OCI-LY7 (cell line): ENCODE measurements at regions not wholly inside any gene's neighbourhood (a gene's known extent, or its start where the extent isn't known, plus 50 kb on each side); places are given as distances from the start of the nearest gene placed in this dataset.

Source experiments
- BruUV-seq: library from RNA; stranded (reverse); fragments of 400-500 nt; replicated peaks from 2 replicates; lab custom pipeline; 2021; lab: Mats Ljungman, UMichigan
- CTCF ChIA-PET: fragments of 300-600 bp; sonication (Branson Sonifier 250); formaldehyde crosslinking; loops from one replicate; lab custom pipeline; 2022; ENCODE audit warnings: antibody characterized with exemption; ENCODE audit not compliant: unreplicated experiment; lab: Charles Lee
- POLR2A ChIA-PET: fragments of 300-600 bp; sonication (Branson Sonifier 250); formaldehyde crosslinking; loops from one replicate; lab custom pipeline; 2022; ENCODE audit warnings: antibody characterized with exemption; lab: Charles Lee
- DNase-seq: peaks from one replicate; pipeline ENCODE4 v3.0.0-alpha.2; 2015; ENCODE audit warnings: low spot score
- H2AFZ ChIP-seq: fragments of 200-600 bp; sonication (generic), shearing (Covaris generic); 2 replicates; pipeline ENCODE4 v1.6.1; 2014; ENCODE audit warnings: mild to moderate bottlenecking, antibody characterized with exemption, low read length, moderate library complexity
- H3K27ac ChIP-seq: fragments of 200-600 bp; sonication (generic); 2 replicates; pipeline ENCODE4 v1.5.1; 2014; ENCODE audit warnings: mixed run types, low read depth, mild to moderate bottlenecking, moderate library complexity, low read length, inconsistent platforms; ENCODE audit not compliant: poor library complexity, severe bottlenecking
- H3K36me3 ChIP-seq: fragments of 200-600 bp; sonication (generic); 2 replicates; pipeline ENCODE4 v1.6.1; 2014; ENCODE audit warnings: mild to moderate bottlenecking, antibody characterized with exemption, low read length, moderate library complexity, mixed read lengths; ENCODE audit not compliant: insufficient read depth
- H3K4me1 ChIP-seq: fragments of 200-600 bp; sonication (generic); 2 replicates; pipeline ENCODE4 v1.5.1; 2014; ENCODE audit warnings: mild to moderate bottlenecking, low read length; ENCODE audit not compliant: insufficient read depth, poor library complexity, severe bottlenecking
- H3K4me2 ChIP-seq: fragments of 200-600 bp; sonication (generic); 2 replicates; pipeline ENCODE4 v1.6.1; 2014; ENCODE audit warnings: mild to moderate bottlenecking, low read length
- H3K4me3 ChIP-seq: fragments of 200-600 bp; sonication (generic); 2 replicates; pipeline ENCODE4 v1.5.1; 2014; ENCODE audit warnings: mild to moderate bottlenecking, low read depth, low read length; ENCODE audit not compliant: poor library complexity, severe bottlenecking
- H3K79me2 ChIP-seq: fragments of 200-600 bp; sonication (generic); 2 replicates; pipeline ENCODE4 v1.6.1; 2016; ENCODE audit warnings: low read depth, mild to moderate bottlenecking, low read length, moderate library complexity, mixed read lengths; ENCODE audit not compliant: insufficient read depth
- H3K9me2 ChIP-seq: fragments of 200-600 bp; sonication (generic); 2 replicates; pipeline ENCODE4 v1.6.1; 2016; ENCODE audit warnings: mild to moderate bottlenecking, low read length, mixed read lengths; ENCODE audit not compliant: insufficient read depth
- H3K9me3 ChIP-seq: fragments of 200-600 bp; sonication (generic); 2 replicates; pipeline ENCODE4 v1.6.1; 2014; ENCODE audit warnings: mild to moderate bottlenecking, mixed run types, low read length, mixed read lengths
- H4K20me1 ChIP-seq: fragments of 200-600 bp; sonication (generic); 2 replicates; pipeline ENCODE4 v1.6.1; 2014; ENCODE audit warnings: mild to moderate bottlenecking, antibody characterized with exemption, low read length, moderate library complexity, mixed read lengths; ENCODE audit not compliant: insufficient read depth
- EZH2phosphoT487 ChIP-seq: fragments of 200-600 bp; sonication (generic); IDR thresholded peaks from 2 replicates; pipeline ENCODE4 v1.6.1; 2018; ENCODE audit warnings: low read depth, borderline replicate concordance, mild to moderate bottlenecking, mixed run types, antibody characterized with exemption, low read length, moderate library complexity, mixed read lengths
- intact Hi-C: fragments of 100-400 bp; cut with micrococcal nuclease; formaldehyde crosslinking; loops from one replicate; pipeline ENCODE4 v1.10.0; 2022; ENCODE audit not compliant: unreplicated experiment
- TF ChIP-seq, protein P1 (sequence below): fragments of 200-600 bp; sonication (generic); conservative IDR thresholded peaks from 2 replicates; pipeline ENCODE4 v1.5.1; 2014; ENCODE audit warnings: mild to moderate bottlenecking, antibody characterized with exemption, low read length, moderate library complexity, mixed read lengths

DNA sequence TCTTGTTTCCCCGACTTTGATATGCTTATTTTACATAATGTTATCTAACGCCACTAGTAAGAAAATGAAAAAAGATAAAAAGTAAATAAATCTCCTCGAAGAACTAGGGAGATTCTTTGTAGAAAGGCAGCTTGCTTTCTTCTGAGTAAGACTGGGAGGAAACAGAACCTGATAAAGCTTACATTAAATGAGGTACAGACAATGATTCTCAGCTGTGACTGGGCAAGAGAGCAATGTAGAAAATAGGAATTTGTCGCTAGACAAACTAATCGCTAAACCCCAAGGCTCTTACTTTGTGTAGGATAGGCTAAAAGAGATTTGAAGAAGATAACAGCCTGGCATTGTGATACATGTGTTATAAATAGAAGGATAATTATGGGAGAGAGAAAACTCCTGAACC is 919.0 kb upstream of the ALCAM start:
- TF ChIP-seq, protein P1, sequence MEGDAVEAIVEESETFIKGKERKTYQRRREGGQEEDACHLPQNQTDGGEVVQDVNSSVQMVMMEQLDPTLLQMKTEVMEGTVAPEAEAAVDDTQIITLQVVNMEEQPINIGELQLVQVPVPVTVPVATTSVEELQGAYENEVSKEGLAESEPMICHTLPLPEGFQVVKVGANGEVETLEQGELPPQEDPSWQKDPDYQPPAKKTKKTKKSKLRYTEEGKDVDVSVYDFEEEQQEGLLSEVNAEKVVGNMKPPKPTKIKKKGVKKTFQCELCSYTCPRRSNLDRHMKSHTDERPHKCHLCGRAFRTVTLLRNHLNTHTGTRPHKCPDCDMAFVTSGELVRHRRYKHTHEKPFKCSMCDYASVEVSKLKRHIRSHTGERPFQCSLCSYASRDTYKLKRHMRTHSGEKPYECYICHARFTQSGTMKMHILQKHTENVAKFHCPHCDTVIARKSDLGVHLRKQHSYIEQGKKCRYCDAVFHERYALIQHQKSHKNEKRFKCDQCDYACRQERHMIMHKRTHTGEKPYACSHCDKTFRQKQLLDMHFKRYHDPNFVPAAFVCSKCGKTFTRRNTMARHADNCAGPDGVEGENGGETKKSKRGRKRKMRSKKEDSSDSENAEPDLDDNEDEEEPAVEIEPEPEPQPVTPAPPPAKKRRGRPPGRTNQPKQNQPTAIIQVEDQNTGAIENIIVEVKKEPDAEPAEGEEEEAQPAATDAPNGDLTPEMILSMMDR: no peak
- TF ChIP-seq EZH2phosphoT487: no peak
- H3K9me2 ChIP-seq: no peaks in the 10 kb centered on the region
- H4K20me1 ChIP-seq: no peaks in the 10 kb centered on the region
- DNase-seq: no peak
- no peak overlapping the region for H3K4me2 ChIP-seq
- ChIA-PET CTCF (no interaction called here), POLR2A (interaction anchor here (0.7 kb wide), 1 partner anchor 100 kb away, joined by 3 read pairs; no protein-coding TSS in a partner anchor)
- no peak overlapping the region for H2AFZ ChIP-seq
- no peaks in the 10 kb centered on the region for H3K36me3 ChIP-seq
- no peaks in the 10 kb centered on the region for H3K9me3 ChIP-seq
- H3K79me2 ChIP-seq: no peaks in the 10 kb centered on the region
- no peak overlapping the region for H3K27ac ChIP-seq
- H3K4me3 ChIP-seq: no peak overlapping the region
- no peaks in the 10 kb centered on the region for H3K4me1 ChIP-seq
- intact Hi-C loops: no loop called here
- BruUV-seq: no TSS peak

DNA sequence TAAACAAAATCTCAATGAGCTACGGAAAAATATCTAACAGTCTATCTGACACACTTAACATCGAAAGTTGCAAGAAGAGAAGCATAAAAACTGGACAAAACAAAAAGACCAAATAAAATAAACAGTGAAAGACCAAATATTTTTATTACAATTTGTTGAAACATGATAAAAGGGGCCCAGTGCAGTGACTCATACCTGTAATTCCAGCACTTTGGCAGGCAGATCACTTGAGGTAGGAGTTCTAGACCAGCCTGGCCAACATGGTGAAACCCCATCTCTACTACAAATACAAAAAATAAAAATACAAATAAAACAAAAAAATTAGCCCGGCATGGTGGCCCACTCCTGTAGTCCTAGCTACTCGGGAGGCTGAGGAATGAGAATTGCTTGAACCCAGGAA is 914.0 kb upstream of the ALCAM start:
- no peaks in the 10 kb centered on the region for H3K9me3 ChIP-seq
- H3K79me2 ChIP-seq: no peaks in the 10 kb centered on the region
- no peak for DNase-seq
- CTCF ChIA-PET: no interaction called here
- H3K4me1 ChIP-seq: no peaks in the 10 kb centered on the region
- BruUV-seq: no TSS peak
- intact Hi-C loops: no loop called here
- H3K27ac ChIP-seq: no peak overlapping the region
- no peak for TF ChIP-seq EZH2phosphoT487
- TF ChIP-seq, protein P1: no peak
- no peak overlapping the region for H3K4me2 ChIP-seq
- POLR2A ChIA-PET: no interaction called here
- H4K20me1 ChIP-seq: no peaks in the 10 kb centered on the region
- H3K4me3 ChIP-seq: no peak overlapping the region
- no peak overlapping the region for H2AFZ ChIP-seq
- no peaks in the 10 kb centered on the region for H3K9me2 ChIP-seq
- H3K36me3 ChIP-seq: no peaks in the 10 kb centered on the region

DNA sequence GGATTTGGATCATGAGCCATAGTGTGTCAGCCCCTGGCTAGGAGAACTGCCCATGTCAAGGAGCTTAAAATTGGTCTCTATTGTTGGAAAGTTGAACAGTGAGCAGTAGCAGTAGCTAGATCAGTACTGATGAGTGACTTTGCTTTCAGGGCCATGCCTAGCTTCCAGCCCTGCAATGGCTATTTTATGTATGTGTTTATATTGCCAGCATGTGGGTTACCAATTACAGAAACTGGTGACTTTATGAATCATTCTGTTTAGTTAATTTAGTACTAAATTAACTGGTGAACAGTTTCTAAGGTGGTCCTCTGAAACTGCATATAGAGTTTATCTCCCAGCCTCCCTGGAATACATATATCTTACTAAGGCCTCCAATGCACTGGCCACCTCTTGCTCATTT is 908.1 kb upstream of the ALCAM start:
- intact Hi-C loops: no loop called here
- H3K4me1 ChIP-seq: no peaks in the 10 kb centered on the region
- no peak overlapping the region for H2AFZ ChIP-seq
- BruUV-seq: no TSS peak
- H3K4me2 ChIP-seq: no peak overlapping the region
- TF ChIP-seq, protein P1: no peak
- TF ChIP-seq EZH2phosphoT487: no peak
- no peak for DNase-seq
- no peaks in the 10 kb centered on the region for H3K9me3 ChIP-seq
- no peaks in the 10 kb centered on the region for H3K79me2 ChIP-seq
- no peaks in the 10 kb centered on the region for H4K20me1 ChIP-seq
- H3K27ac ChIP-seq: no peak overlapping the region
- no peaks in the 10 kb centered on the region for H3K36me3 ChIP-seq
- CTCF ChIA-PET: no interaction called here
- H3K4me3 ChIP-seq: no peak overlapping the region
- H3K9me2 ChIP-seq: no peaks in the 10 kb centered on the region
- POLR2A ChIA-PET: no interaction called here
